Heart left ventricle (tissue), 16 donors: ENCODE measurements at regions not wholly inside any gene's neighbourhood (a gene's known extent, or its start where the extent isn't known, plus 50 kb on each side); places are given as distances from the start of the nearest gene placed in this dataset.

Experiments
- ATAC-seq, 4 donors: fragments of 200-7000 bp; cut with Tn5 transposase; one replicate each; pipeline ENCODE4 v1.9.1; 2020 to 2022; ENCODE audit warnings: moderate library complexity in 4 of 4, mild to moderate bottlenecking in 3 of 4, moderate number of reproducible peaks in 1 of 4
- DNase-seq, 5 donors: peaks; one replicate each; pipeline ENCODE4 v3.0.0-alpha.2; 2020
- H3K27ac ChIP-seq, 12 donors: fragments of 200-600 bp; sonication (generic) in 4 of 12; one replicate each; pipeline versions ENCODE4 v1.5.0 to v1.8.0; 2016 to 2022; ENCODE audit warnings: mild to moderate bottlenecking in 2 of 12
- H3K27me3 ChIP-seq, 9 donors: fragments of 200-600 bp; sonication (generic) in 2 of 9; one replicate each; pipeline versions ENCODE4 v1.5.1 to v1.8.0; 2016 to 2022; ENCODE audit warnings: mild to moderate bottlenecking in 3 of 9
- H3K36me3 ChIP-seq, 9 donors: fragments of 200-600 bp; sonication (generic) in 2 of 9; one replicate each; pipeline versions ENCODE4 v1.5.0 to v1.8.0; 2018 to 2022; ENCODE audit warnings: mild to moderate bottlenecking in 2 of 9
- H3K4me1 ChIP-seq, 12 donors: fragments of 200-600 bp; sonication (generic) in 4 of 12; one replicate each; pipeline versions ENCODE4 v1.5.0 to v1.8.0; 2016 to 2022; ENCODE audit warnings: mild to moderate bottlenecking in 3 of 12
- H3K4me3 ChIP-seq, 12 donors: fragments of 200-600 bp; sonication (generic) in 4 of 12; one replicate each; pipeline versions ENCODE4 v1.5.0 to v1.8.0; 2017 to 2022; ENCODE audit warnings: mild to moderate bottlenecking in 9 of 12, moderate library complexity in 4 of 12
- H3K9me3 ChIP-seq, 12 donors: fragments of 200-600 bp; sonication (generic) in 4 of 12; one replicate each; pipeline versions ENCODE4 v1.5.0 to v1.8.0; 2016 to 2022; ENCODE audit warnings: mild to moderate bottlenecking in 1 of 12
- CTCF ChIP-seq, 12 donors: fragments of 200-600 bp; sonication (generic) in 4 of 12; IDR thresholded peaks; one replicate each; pipeline versions ENCODE4 v1.5.0 to v1.8.0; 2018 to 2022; ENCODE audit warnings: antibody characterized with exemption in 12 of 12, mild to moderate bottlenecking in 5 of 12
- POLR2A ChIP-seq, 2 donors: fragments of 450-650 bp; IDR thresholded peaks; one replicate each; pipeline ENCODE4 v1.6.1; 2017; ENCODE audit warnings: antibody characterized with exemption in 2 of 2, mild to moderate bottlenecking in 2 of 2, moderate library complexity in 2 of 2
- WGBS, 4 donors: extraction: QIAGEN DNeasy Blood & Tissue Kit in 2 of 4; methylation state at CpG; one replicate each; pipeline versions ENCODE4 v1.1.5 to v1.1.7; 2013 to 2018; 5-methylcytosine and 5-hydroxymethylcytosine counted together
- intact Hi-C, 10 donors: fragments of 100-400 bp; cut with DNase I; formaldehyde crosslinking; loops; one replicate each; pipeline versions ENCODE4 v1.11.1 to v1.14.2; 2022
- donor health status: ischemic (EF 13 %, LVEDD 7.1; RV severe dilation, severe dysfunction).
- donor health status: healthy with polysubstance abuse.
- donor health status: DM: no; HTN: yes; CAD: no.
- donor health status: DM: no; HTN: no; CAD: no.
- donor health status: ischemic (EF 25% LVEDD 6.9; RV normal size, moderate dysfunction).
- donor health status: ischemic (EF 25% LVEDD 5.7; RV mildly dilated, moderate dysfunction).
- donor health status: healthy.
- donor health status: DM: yes; HTN: yes; CAD: no.
- donor health status: ischemic (EF 35%, LVEDD 5.7; RV mildly dilated, moderate dysfunction).
- donor health status: nonischemic (EF 11% LVEDD 7.7; RV severe dilation, severe dysfunction).
- donor health status: DM: yes; HTN: yes; CAD: no.
- donor health status: PGD.
- donor health status: ischemic (EF 29% LVEDD 5.4; RV normal size, mild dysfunction).
- donor health status: nonischemic (EF 23%, LVEDD 6.1; RV moderate dilation, normal function).

- 74 to 81% (median 78%) methylated on average over 5 of the region's 5 CpGs for whole genome bisulfite sequencing, 4 donors
Observed at GRCh38 chr1:81032973-81033425, 767.7 kb upstream of the ADGRL2 start.

GRCh38 chr1:81032374-81032773 lies 768.4 kb upstream of the ADGRL2 start:
- ATAC-seq = no peak

More at GRCh38 chr1:81032973-81033425, 767.7 kb upstream of the ADGRL2 start:
- Histone ChIP-seq H3K27ac (no peak overlapping the region), H3K4me1 (no peaks in the 10 kb centered on the region), H3K4me3 (no peak overlapping the region), H3K36me3 (no peaks in the 10 kb centered on the region), H3K9me3 (no peaks in the 10 kb centered on the region), H3K27me3 (no peaks in the 10 kb centered on the region)
- intact Hi-C loops = no loop called here
- DNase-seq (no peak), ATAC-seq (no peak)
- TF ChIP-seq CTCF (IDR thresholded peaks at IDR 0.05) (no peak), POLR2A (IDR thresholded peaks at IDR 0.05) (no peak)

GRCh38 chr1:81030441-81030840 lies 770.3 kb upstream of the ADGRL2 start:
- intact Hi-C loops = no loop called here
- WGBS, 4 donors = 74 to 78% (median 76%) methylated on average over 3 of the region's 3 CpGs
- DNase-seq = no peak

More at GRCh38 chr1:81032374-81032773, 768.4 kb upstream of the ADGRL2 start:
- H3K4me1 ChIP-seq = no peaks in the 10 kb centered on the region
- TF ChIP-seq CTCF (IDR thresholded peaks at IDR 0.05) = no peak
- no peak for TF ChIP-seq POLR2A (IDR thresholded peaks at IDR 0.05)
- DNase-seq = no peak
- WGBS, 4 donors = 81 to 93% (median 88%) methylated on average over 7 of the region's 7 CpGs
- H3K27ac ChIP-seq = no peak overlapping the region
- H3K27me3 ChIP-seq = no peaks in the 10 kb centered on the region
- H3K36me3 ChIP-seq = no peaks in the 10 kb centered on the region
- no peaks in the 10 kb centered on the region for H3K9me3 ChIP-seq
- no peak overlapping the region for H3K4me3 ChIP-seq
- intact Hi-C loops = no loop called here

GRCh38 chr1:81029266-81029665 lies 771.5 kb upstream of the ADGRL2 start:
- H3K9me3 ChIP-seq = no peaks in the 10 kb centered on the region
- 75 to 95% (median 91%) methylated on average over 1 of the region's 1 CpG for WGBS, 4 donors
- DNase-seq = no peak
- H3K36me3 ChIP-seq = no peaks in the 10 kb centered on the region
- H3K27ac ChIP-seq = no peak overlapping the region
- H3K4me1 ChIP-seq = no peaks in the 10 kb centered on the region
- no peak for TF ChIP-seq CTCF (IDR thresholded peaks at IDR 0.05)
- TF ChIP-seq POLR2A (IDR thresholded peaks at IDR 0.05) = no peak
- no peak overlapping the region for H3K4me3 ChIP-seq
- intact Hi-C loops = no loop called here
- no peak for ATAC-seq
- no peaks in the 10 kb centered on the region for H3K27me3 ChIP-seq

More at GRCh38 chr1:81030441-81030840, 770.3 kb upstream of the ADGRL2 start:
- Histone ChIP-seq H3K27me3 (no peaks in the 10 kb centered on the region), H3K4me1 (no peaks in the 10 kb centered on the region), H3K4me3 (no peak overlapping the region), H3K27ac (no peak overlapping the region), H3K9me3 (no peaks in the 10 kb centered on the region), H3K36me3 (no peaks in the 10 kb centered on the region)
- no peak for TF ChIP-seq POLR2A (IDR thresholded peaks at IDR 0.05)
- TF ChIP-seq CTCF (IDR thresholded peaks at IDR 0.05) = no peak
- ATAC-seq = no peak
